ENCODE measurements at regions not wholly inside any gene's neighbourhood (a gene's known extent, or its start where the extent isn't known, plus 50 kb on each side); places are given as distances from the start of the nearest gene placed in this dataset.
"Not testable (repeated sequence)": the region's sequence is repeated elsewhere in the genome, so short reads cannot be mapped to it uniquely, and the experiment has no call there.

DNA sequence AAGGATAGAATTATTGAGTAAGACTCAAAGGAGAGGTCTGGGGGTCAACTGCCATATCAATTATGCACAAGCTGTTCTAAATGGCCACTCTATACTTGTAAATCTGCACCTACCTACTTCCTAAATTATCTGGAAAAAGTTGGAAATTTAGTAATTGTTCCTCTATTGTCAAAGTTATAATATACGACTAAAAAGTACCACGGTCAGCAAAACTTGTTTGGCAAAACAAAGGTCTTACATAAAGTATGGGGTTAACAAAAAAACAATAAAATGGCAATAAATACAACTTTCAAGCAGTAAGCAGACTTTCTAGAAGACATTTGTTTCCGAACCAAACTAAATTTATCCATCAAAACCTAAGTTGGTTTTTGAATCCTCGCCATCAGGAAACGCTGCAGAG is 309.7 kb downstream of the FRK start:
- no peak overlapping the region for H3K4me3 ChIP-seq (replicated peaks in 1 of 2; ENCODE audit: low read depth in 2 of 2, low read length in 2 of 2)
- TF ChIP-seq, protein P1, sequence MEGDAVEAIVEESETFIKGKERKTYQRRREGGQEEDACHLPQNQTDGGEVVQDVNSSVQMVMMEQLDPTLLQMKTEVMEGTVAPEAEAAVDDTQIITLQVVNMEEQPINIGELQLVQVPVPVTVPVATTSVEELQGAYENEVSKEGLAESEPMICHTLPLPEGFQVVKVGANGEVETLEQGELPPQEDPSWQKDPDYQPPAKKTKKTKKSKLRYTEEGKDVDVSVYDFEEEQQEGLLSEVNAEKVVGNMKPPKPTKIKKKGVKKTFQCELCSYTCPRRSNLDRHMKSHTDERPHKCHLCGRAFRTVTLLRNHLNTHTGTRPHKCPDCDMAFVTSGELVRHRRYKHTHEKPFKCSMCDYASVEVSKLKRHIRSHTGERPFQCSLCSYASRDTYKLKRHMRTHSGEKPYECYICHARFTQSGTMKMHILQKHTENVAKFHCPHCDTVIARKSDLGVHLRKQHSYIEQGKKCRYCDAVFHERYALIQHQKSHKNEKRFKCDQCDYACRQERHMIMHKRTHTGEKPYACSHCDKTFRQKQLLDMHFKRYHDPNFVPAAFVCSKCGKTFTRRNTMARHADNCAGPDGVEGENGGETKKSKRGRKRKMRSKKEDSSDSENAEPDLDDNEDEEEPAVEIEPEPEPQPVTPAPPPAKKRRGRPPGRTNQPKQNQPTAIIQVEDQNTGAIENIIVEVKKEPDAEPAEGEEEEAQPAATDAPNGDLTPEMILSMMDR (IDR thresholded peaks at IDR 0.05; ENCODE audit: low read depth, low read length) = no peak
- no peak for DNase-seq (ENCODE audit: low read depth in 2 of 2)

DNA sequence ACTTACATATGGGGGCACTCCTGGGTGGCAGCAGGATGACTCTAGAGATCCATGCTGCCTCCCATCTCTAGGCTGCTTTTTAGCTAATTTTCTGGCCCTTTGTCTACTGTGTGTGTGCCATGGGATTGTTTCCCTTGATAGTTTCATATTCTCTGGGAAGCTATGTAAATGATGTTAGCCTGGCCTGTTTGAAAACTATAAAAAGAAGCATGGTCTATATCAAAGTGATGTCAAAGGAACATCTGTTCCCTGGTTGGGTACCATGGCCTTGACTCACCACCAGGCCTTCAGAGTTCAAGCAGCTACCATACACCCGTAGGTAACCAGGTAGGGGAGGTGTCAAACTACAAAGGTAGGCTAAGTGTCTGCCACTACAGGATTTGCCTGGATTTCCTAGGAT is 310.4 kb downstream of the FRK start:
- TF ChIP-seq, protein P1 (IDR thresholded peaks at IDR 0.05; ENCODE audit: low read depth, low read length) = no peak
- no peak for DNase-seq (ENCODE audit: low read depth in 2 of 2)
- no peak overlapping the region for H3K4me3 ChIP-seq (replicated peaks in 1 of 2; ENCODE audit: low read depth in 2 of 2, low read length in 2 of 2)

DNA sequence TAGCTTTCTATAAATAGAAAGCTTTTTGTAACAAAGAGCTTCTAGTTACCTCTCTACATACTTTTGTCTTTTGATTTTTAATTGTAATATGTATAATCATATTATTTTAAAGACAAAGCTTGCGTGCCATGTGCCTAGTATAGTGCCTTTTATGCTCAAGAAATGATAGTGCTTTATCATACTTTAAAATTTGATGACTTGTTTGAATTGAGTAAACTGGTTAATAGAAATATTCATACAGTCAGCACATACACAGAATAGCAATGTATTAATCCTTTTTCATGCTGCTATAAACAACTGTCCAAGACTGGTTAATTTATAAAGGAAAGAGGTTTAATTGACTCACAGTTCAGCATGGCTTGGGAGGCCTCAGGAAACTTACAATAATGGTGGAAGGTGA is 313.0 kb downstream of the FRK start:
- TF ChIP-seq, protein P1 (IDR thresholded peaks at IDR 0.05; ENCODE audit: low read depth, low read length) = no peak
- H3K4me3 ChIP-seq (replicated peaks in 1 of 2; ENCODE audit: low read depth in 2 of 2, low read length in 2 of 2) = no peak overlapping the region
- no peak for DNase-seq (ENCODE audit: low read depth in 2 of 2)

DNA sequence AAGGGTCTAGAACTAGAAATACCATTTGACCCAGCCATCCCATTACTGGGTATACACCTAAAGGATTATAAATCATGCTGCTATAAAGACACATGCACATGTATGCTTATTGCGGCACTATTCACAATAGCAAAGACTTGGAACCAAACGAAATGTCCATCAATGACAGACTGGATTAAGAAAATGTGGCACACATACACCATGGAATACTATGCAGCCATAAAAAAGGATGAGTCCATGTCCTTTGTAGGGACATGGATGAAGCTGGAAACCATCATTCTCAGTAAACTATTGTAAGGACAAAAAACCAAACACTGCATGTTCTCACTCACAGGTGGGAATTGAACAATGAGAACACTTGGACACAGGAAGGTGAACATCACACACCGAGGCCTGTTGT is 314.1 kb downstream of the FRK start:
- H3K4me3 ChIP-seq (replicated peaks in 1 of 2; ENCODE audit: low read depth in 2 of 2, low read length in 2 of 2) = not testable (repeated sequence)

DNA sequence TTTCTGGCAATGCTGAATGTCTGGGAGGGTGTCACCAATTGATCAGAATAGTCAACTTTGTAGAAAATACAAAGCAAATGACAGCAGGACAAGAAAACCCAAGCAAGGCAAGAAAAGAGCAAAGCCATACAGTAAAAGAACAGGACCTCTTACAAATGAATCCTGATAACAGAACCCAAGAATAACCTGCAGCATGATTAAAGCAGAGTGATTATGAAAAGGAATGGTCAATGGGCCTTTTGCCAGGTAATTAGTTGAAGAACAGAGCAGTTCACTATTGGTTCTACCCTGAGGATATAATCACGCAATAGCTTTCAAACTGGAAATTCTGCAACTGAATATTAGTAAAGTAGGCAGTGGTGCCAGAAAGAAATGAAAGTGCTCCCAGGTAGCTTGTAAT is 319.8 kb downstream of the FRK start:
- no peak for DNase-seq (ENCODE audit: low read depth in 2 of 2)
- TF ChIP-seq, protein P1 (IDR thresholded peaks at IDR 0.05; ENCODE audit: low read depth, low read length) = no peak

More for the DNA sequence above, 314.1 kb downstream of the FRK start:
- not testable (repeated sequence) for DNase-seq (ENCODE audit: low read depth in 2 of 2)

DNA sequence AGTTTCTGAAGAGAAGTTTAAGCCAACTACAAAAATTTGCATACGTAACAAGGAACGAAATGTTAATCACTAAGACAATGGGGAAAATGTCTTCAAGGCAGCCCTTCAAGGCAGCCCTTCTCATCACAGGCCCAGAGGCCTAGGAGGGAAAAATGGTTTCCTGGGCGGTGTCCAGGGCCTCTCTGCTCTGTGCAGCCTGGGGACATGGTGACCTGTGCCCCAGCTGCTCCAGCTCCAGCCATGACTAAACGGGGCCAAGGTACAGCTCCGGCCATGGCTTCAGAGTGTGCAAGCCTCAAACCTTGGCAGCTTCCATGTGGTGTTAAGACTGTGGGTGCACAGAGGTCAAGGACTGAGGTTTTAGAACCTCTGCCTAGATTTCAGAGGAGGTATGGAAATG is 325.1 kb downstream of the FRK start:
- TF ChIP-seq, protein P1 (IDR thresholded peaks at IDR 0.05; ENCODE audit: low read depth, low read length) = no peak
- H3K4me3 ChIP-seq (replicated peaks in 1 of 2; ENCODE audit: low read depth in 2 of 2, low read length in 2 of 2) = no peak overlapping the region
- DNase-seq (ENCODE audit: low read depth in 2 of 2) = no peak

More for the DNA sequence above, 319.8 kb downstream of the FRK start:
- no peak overlapping the region for H3K4me3 ChIP-seq (replicated peaks in 1 of 2; ENCODE audit: low read depth in 2 of 2, low read length in 2 of 2)

DNA sequence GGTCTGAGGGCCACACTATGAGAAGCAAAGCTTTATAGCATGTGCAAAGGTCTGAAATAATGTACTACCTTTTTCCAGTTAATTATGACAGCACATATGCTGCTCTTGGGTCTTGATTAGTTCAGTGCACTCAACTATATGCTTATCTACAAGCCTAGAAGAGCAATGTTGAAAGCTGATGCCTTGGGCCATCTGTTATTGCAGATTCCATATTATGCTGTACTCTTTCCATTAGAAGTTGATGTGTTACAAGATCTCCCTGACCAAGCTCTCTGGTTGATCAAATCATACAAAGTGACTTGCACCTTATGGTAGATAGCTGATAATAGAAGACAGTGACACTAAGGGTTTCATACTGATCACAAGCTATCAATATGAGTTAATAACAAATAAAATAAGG is 327.3 kb downstream of the FRK start:
- TF ChIP-seq, protein P1 (IDR thresholded peaks at IDR 0.05; ENCODE audit: low read depth, low read length) = no peak
- no peak for DNase-seq (ENCODE audit: low read depth in 2 of 2)
- H3K4me3 ChIP-seq (replicated peaks in 1 of 2; ENCODE audit: low read depth in 2 of 2, low read length in 2 of 2) = no peak overlapping the region

Data from cardiac fibroblast (primary cell).